Nephron progenitor cell (in vitro differentiated cells): ENCODE measurements at regions not wholly inside any gene's neighbourhood (a gene's known extent, or its start where the extent isn't known, plus 50 kb on each side); places are given as distances from the start of the nearest gene placed in this dataset.
A peak's percentile ranks its signal among the peaks of the same experiment; 100 is the strongest.

ENCODE experiments used
- DNase-seq: peaks from one replicate; pipeline ENCODE4 v3.0.0; 2021
- H3K27ac Mint-ChIP-seq: 2 replicates; pipeline ENCODE4 v1.8.0; 2021; ENCODE audit warnings: mild to moderate bottlenecking, moderate library complexity, mixed read lengths
- H3K27me3 Mint-ChIP-seq: 2 replicates; pipeline ENCODE4 v1.8.0; 2021; ENCODE audit warnings: mild to moderate bottlenecking, low read depth, mixed read lengths; ENCODE audit not compliant: poor library complexity
- H3K36me3 Mint-ChIP-seq: 2 replicates; pipeline ENCODE4 v1.8.0; 2021; ENCODE audit warnings: low read depth, mixed read lengths
- H3K4me1 Mint-ChIP-seq: 2 replicates; pipeline ENCODE4 v1.8.0; 2021; ENCODE audit warnings: mixed read lengths
- H3K4me3 Mint-ChIP-seq: 2 replicates; pipeline ENCODE4 v1.8.0; 2021; ENCODE audit warnings: mild to moderate bottlenecking, moderate library complexity, mixed read lengths
- H3K9me3 Mint-ChIP-seq: 2 replicates; pipeline ENCODE4 v1.8.0; 2021; ENCODE audit warnings: mild to moderate bottlenecking, moderate library complexity, mixed read lengths
- CTCF ChIP-seq: fragments of 200-600 bp; sonication (generic); IDR thresholded peaks from 2 replicates; pipeline ENCODE4 v1.5.0; 2021; ENCODE audit warnings: antibody characterized with exemption

DNA sequence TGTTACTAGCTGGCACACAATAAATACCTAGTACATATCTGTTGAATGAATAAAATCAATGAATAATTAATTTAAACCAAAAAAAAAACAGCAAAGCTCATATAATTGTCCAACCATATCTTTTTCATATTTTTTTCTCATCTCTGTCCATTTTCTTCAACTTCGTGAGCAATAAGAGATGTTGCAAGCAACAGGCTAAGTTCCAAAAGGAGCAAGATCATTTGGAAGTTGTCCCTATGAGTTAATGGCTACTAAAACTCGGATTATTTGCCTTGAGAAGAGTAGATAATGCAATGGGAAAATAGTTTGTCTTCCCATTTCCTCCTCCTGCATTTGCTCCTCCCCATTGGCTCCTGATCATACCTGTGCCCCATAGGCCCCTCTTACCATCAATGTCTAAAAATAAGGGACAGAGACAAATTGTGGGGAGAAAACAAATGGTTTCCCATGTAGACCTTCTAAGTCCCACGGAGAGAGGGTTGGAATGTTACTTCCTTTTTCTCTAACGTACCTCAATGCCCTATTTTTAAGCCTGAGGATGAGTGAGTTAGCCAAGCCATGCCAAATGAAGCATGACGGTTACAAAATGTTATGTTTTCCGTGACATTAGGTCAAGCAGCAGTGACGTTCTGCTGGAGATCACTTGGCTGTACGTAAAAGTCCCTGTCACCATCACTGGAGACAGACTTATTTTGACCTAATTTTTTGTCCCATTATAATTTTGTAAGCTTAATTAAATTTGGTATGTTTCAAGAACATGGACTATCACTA is 217.3 kb upstream of the PREP start:
- Mint-ChIP-seq H3K27ac (peak overlapping the region; percentile 12), H3K9me3 (peaks cover 7% of the 10 kb centered on the region), H3K4me1 (peaks cover 27% of the 10 kb centered on the region), H3K4me3 (no peak overlapping the region), H3K27me3 (peaks cover 3% of the 10 kb centered on the region), H3K36me3 (peaks cover under 1% of the 10 kb centered on the region)
- no peak for TF ChIP-seq CTCF
- no peak for DNase-seq

GRCh38 chr6:105618247-105618646 is 215.4 kb upstream of the PREP start:
- Mint-ChIP-seq H3K27me3 (peaks cover 3% of the 10 kb centered on the region), H3K4me3 (no peak overlapping the region), H3K27ac (no peak overlapping the region), H3K4me1 (peaks cover 14% of the 10 kb centered on the region), H3K36me3 (peaks cover 5% of the 10 kb centered on the region), H3K9me3 (peaks cover 18% of the 10 kb centered on the region)
- no peak for DNase-seq
- no peak for TF ChIP-seq CTCF

GRCh38 chr6:105616521-105616920 is 213.6 kb upstream of the PREP start:
- H3K4me3 Mint-ChIP-seq, result no peak overlapping the region
- peaks cover 5% of the 10 kb centered on the region for H3K36me3 Mint-ChIP-seq
- no peak for TF ChIP-seq CTCF
- no peak overlapping the region for H3K27ac Mint-ChIP-seq
- peaks cover 13% of the 10 kb centered on the region for H3K4me1 Mint-ChIP-seq
- peaks cover 3% of the 10 kb centered on the region for H3K27me3 Mint-ChIP-seq
- H3K9me3 Mint-ChIP-seq, result peaks cover 18% of the 10 kb centered on the region
- no peak for DNase-seq

GRCh38 chr6:105611606-105612005 is 208.7 kb upstream of the PREP start:
- no peaks in the 10 kb centered on the region for H3K27me3 Mint-ChIP-seq
- DNase-seq, result no peak
- no peak for TF ChIP-seq CTCF

DNA sequence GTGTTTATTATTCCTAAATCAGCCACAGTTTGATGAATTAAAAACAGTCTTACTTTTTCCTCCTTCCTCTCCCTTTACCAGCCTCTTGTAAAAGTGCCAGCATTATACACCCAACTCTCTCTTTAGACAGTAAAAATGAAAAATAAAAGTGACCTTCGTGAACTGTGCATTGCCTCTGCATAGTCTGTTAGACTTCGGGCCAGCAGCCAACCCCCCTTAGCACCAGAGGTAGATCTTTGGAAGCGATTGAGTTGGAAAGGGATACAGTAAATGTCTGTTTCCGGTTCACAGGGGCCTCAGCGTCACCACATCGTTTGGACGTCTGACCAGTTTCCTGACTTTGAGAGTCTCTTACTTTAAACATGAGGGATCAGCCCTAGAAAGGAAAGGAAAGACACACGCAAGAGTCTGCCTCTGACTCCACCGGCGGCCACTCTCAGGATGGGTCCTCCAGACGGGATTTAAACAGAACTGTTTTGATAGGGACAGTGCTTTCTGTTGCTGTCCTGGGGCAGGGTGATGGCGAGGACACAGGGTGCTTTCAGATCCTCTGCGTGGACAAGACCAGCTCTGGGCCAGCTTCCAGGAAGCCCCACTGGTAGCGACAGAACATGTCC is 206.6 kb upstream of the PREP start:
- Mint-ChIP-seq H3K9me3 (peaks cover 18% of the 10 kb centered on the region), H3K27ac (peak overlapping the region; percentile 85), H3K4me1 (peaks cover 52% of the 10 kb centered on the region), H3K4me3 (no peak overlapping the region), H3K27me3 (no peaks in the 10 kb centered on the region), H3K36me3 (no peaks in the 10 kb centered on the region)
- TF ChIP-seq CTCF, result no peak
- DNase-seq, result no peak

More at GRCh38 chr6:105611606-105612005, 208.7 kb upstream of the PREP start:
- Mint-ChIP-seq H3K27ac (no peak overlapping the region), H3K4me3 (no peak overlapping the region), H3K9me3 (peaks cover 22% of the 10 kb centered on the region), H3K4me1 (peaks cover 33% of the 10 kb centered on the region), H3K36me3 (peaks cover 5% of the 10 kb centered on the region)
